Naive thymus-derived CD4-positive, alpha-beta T cell (primary cell): ENCODE measurements at regions not wholly inside any gene's neighbourhood (a gene's known extent, or its start where the extent isn't known, plus 50 kb on each side); places are given as distances from the start of the nearest gene placed in this dataset.
A peak's percentile ranks its signal among the peaks of the same experiment; 100 is the strongest.

Source experiments
- ATAC-seq: fragments of 150-1000 bp; cut with Tn5 transposase; 2 replicates; pipeline ENCODE4 v1.10.0; 2021; ENCODE audit warnings: mild to moderate bottlenecking, moderate library complexity
- CTCF ChIA-PET: fragments of 350-600 bp; sonication (Branson Sonifier 250); formaldehyde crosslinking; loops from one replicate; lab custom pipeline; 2021; ENCODE audit warnings: antibody characterized with exemption; lab: Charles Lee
- POLR2A ChIA-PET: fragments of 350-600 bp; sonication (Branson Sonifier 250); formaldehyde crosslinking; loops from one replicate; lab custom pipeline; 2021; ENCODE audit warnings: antibody characterized with exemption, inconsistent platforms; lab: Charles Lee
- DNase-seq, 9 donors: peaks; one replicate each; pipeline versions ENCODE4 v3.0.0 to v3.0.0-alpha.2; 2020 to 2022; ENCODE audit warnings: mixed read lengths in 1 of 9
- H3K27ac ChIP-seq: one replicate; pipeline ENCODE4 v1.7.0; 2013; ENCODE audit warnings: mild to moderate bottlenecking, low read depth, low read length, moderate library complexity
- H3K27me3 ChIP-seq, 2 donors: one replicate each; pipeline ENCODE4 v1.7.0; 2013; ENCODE audit warnings: low read length in 2 of 2, mild to moderate bottlenecking in 2 of 2, moderate library complexity in 2 of 2; ENCODE audit not compliant: control insufficient read depth in 2 of 2, insufficient read depth in 2 of 2
- H3K36me3 ChIP-seq, 3 experiments: 1 replicate in 2 of 3; 2 replicates in 1 of 3; pipeline ENCODE4 v1.7.0; 2013; ENCODE audit warnings: low read length in 3 of 3, mild to moderate bottlenecking in 3 of 3, moderate library complexity in 1 of 3; ENCODE audit not compliant: insufficient read depth in 3 of 3, control insufficient read depth in 2 of 3
- H3K4me1 ChIP-seq, 2 donors: one replicate each; pipeline ENCODE4 v1.7.0; 2013; ENCODE audit warnings: low read length in 2 of 2, mild to moderate bottlenecking in 2 of 2, moderate library complexity in 1 of 2; ENCODE audit not compliant: control insufficient read depth in 2 of 2, insufficient read depth in 2 of 2
- H3K4me3 ChIP-seq: 2 replicates; pipeline ENCODE4 v1.7.0; 2013; ENCODE audit warnings: mild to moderate bottlenecking, low read length
- H3K9me3 ChIP-seq, 3 experiments: 1 replicate in 2 of 3; 2 replicates in 1 of 3; pipeline ENCODE4 v1.7.0; 2013; ENCODE audit warnings: low read length in 3 of 3; ENCODE audit not compliant: control insufficient read depth in 2 of 3
- H3K27ac Mint-ChIP-seq, 9 donors: one replicate each; pipeline ENCODE4 v1.8.0; 2020 to 2022; ENCODE audit warnings: mixed read lengths in 9 of 9, mild to moderate bottlenecking in 8 of 9, moderate library complexity in 5 of 9, inconsistent platforms in 2 of 9
- H3K27me3 Mint-ChIP-seq, 5 donors: one replicate each; pipeline ENCODE4 v1.8.0; 2021 to 2022; ENCODE audit warnings: mixed read lengths in 5 of 5, mild to moderate bottlenecking in 1 of 5
- H3K36me3 Mint-ChIP-seq, 5 donors: one replicate each; pipeline ENCODE4 v1.8.0; 2020 to 2022; ENCODE audit warnings: mixed read lengths in 5 of 5, mild to moderate bottlenecking in 3 of 5, inconsistent platforms in 1 of 5
- H3K4me1 Mint-ChIP-seq, 7 donors: one replicate each; pipeline ENCODE4 v1.8.0; 2020 to 2022; ENCODE audit warnings: mixed read lengths in 7 of 7, mild to moderate bottlenecking in 3 of 7, inconsistent platforms in 1 of 7
- H3K4me3 Mint-ChIP-seq, 10 donors: one replicate each; pipeline ENCODE4 v1.8.0; 2020 to 2022; ENCODE audit warnings: mild to moderate bottlenecking in 10 of 10, mixed read lengths in 10 of 10, moderate library complexity in 6 of 10, inconsistent platforms in 2 of 10
- H3K9me3 Mint-ChIP-seq, 11 donors: one replicate each; pipeline ENCODE4 v1.8.0; 2020 to 2022; ENCODE audit warnings: mixed read lengths in 11 of 11, mild to moderate bottlenecking in 4 of 11, inconsistent platforms in 1 of 11, moderate library complexity in 1 of 11
- intact Hi-C, 2 donors: fragments of 100-400 bp; cut with micrococcal nuclease; formaldehyde crosslinking; loops; one replicate each; pipeline ENCODE4 v1.15.1; 2023

DNA sequence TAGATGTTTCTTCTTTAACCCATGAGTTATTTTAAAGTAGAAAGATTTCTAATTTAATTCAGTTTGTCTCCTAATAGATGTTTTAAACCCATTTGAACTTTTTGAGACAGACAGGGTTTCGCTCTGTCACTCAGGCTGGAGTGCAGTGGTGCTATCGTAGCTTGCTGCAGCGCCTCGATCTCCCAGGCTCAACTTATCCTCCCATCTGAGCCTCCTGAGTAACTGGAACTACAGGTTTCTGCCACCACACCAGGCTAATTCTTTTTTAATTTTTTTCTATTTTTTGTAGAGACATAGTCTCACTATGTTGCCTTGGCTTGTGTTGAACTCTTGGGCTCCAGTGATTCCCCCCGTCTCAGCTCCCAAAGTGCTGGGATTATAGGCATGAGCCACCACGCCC is 53.0 kb upstream of the RAB18 start:
- Histone ChIP-seq H3K4me3 (no peak overlapping the region), H3K36me3 (no peaks in the 10 kb centered on the region), H3K9me3 (no peaks in the 10 kb centered on the region), H3K4me1 (no peaks in the 10 kb centered on the region), H3K27me3 (no peaks in the 10 kb centered on the region), H3K27ac (no peak overlapping the region)
- Mint-ChIP-seq H3K4me3 (no peak overlapping the region), H3K9me3 (no peaks in the 10 kb centered on the region), H3K27me3 (peaks cover 0 to 27% (median 0%) of the 10 kb centered on the region in 5 donors), H3K36me3 (no peaks in the 10 kb centered on the region), H3K4me1 (peaks cover 6 to 17% (median 16%) of the 10 kb centered on the region in 7 donors), H3K27ac (peak overlapping the region in 1 of 9 donors; percentile 41)
- CTCF ChIA-PET, result no interaction called here
- POLR2A ChIA-PET, result no interaction called here
- ATAC-seq, result no peak
- no peak for DNase-seq
- intact Hi-C loops, result no loop called here

DNA sequence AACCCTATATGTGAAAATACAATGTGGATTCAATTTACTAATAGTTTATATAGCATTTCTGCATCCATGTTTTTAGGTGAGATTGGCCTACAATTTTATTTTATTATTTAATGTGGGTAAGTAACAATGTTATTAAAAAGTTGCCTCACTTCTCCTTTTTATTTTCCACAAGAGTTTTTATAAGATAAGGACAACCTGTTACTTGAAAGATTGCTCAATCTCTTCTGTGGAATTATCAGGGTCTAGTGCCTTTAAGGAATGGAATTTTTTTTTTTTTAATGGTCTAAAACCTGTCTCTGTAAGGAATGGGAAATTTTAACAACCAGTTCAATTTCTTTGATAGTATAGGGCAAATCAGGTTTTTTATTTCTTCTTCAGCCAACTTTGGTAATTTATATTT is 53.9 kb upstream of the RAB18 start:
- ChIA-PET POLR2A (no interaction called here), CTCF (no interaction called here)
- no peak for DNase-seq
- H3K9me3 ChIP-seq, result no peaks in the 10 kb centered on the region
- ATAC-seq, result no peak
- no peaks in the 10 kb centered on the region for H3K36me3 ChIP-seq
- Mint-ChIP-seq H3K4me1 (peaks cover 6 to 19% (median 17%) of the 10 kb centered on the region in 7 donors), H3K9me3 (no peaks in the 10 kb centered on the region), H3K27me3 (peaks cover 0 to 25% (median 0%) of the 10 kb centered on the region in 5 donors), H3K27ac (no peak overlapping the region), H3K4me3 (no peak overlapping the region), H3K36me3 (no peaks in the 10 kb centered on the region)
- H3K27ac ChIP-seq, result no peak overlapping the region
- no peak overlapping the region for H3K4me3 ChIP-seq
- H3K27me3 ChIP-seq, result no peaks in the 10 kb centered on the region
- intact Hi-C loops, result no loop called here
- no peaks in the 10 kb centered on the region for H3K4me1 ChIP-seq

DNA sequence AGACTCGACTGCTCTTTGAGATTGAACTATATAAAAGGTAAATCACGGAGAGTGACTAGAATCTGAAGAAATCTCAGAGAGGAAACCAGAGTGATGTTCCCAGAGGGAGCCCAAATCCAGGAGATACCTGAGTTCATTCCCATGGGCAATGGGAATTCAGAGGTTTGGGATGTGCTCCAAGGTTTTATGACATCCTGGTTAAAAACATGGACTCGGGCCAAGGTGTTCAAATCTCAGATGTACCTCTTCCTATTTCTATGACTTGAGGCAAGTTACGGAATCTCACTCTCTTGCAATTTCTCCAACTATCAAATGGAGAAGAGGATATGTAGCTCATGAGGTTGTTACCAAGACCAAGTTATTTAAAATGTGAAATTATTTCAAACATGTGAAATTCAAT is 54.5 kb upstream of the RAB18 start:
- Mint-ChIP-seq H3K9me3 (no peaks in the 10 kb centered on the region), H3K27ac (peak overlapping the region in 2 of 9 donors; percentile 8 to 12), H3K27me3 (peaks cover 0 to 24% (median 0%) of the 10 kb centered on the region in 5 donors), H3K4me1 (peaks cover 6 to 19% (median 17%) of the 10 kb centered on the region in 7 donors), H3K36me3 (no peaks in the 10 kb centered on the region), H3K4me3 (no peak overlapping the region)
- intact Hi-C loops, result loop anchor here (5.0 to 10.0 kb wide), 4 partner anchors 53 to 793 kb away; partner anchors contain the start of genes MKX (in 1 of the 2) and RAB18 (in 1 of the 2)
- Histone ChIP-seq H3K9me3 (no peaks in the 10 kb centered on the region), H3K27me3 (no peaks in the 10 kb centered on the region), H3K4me1 (no peaks in the 10 kb centered on the region), H3K4me3 (no peak overlapping the region), H3K27ac (no peak overlapping the region), H3K36me3 (no peaks in the 10 kb centered on the region)
- no peak for DNase-seq
- ChIA-PET CTCF (no interaction called here), POLR2A (interaction anchor here (0.6 kb wide), 1 partner anchor 11 kb away, joined by 3 read pairs; no protein-coding TSS in a partner anchor)
- no peak for ATAC-seq

GRCh38 chr10:27448921-27449320 is 55.2 kb upstream of the RAB18 start:
- DNase-seq (no peak), ATAC-seq (peak; percentile 63)
- Histone ChIP-seq H3K4me1 (no peaks in the 10 kb centered on the region), H3K27ac (no peak overlapping the region), H3K36me3 (no peaks in the 10 kb centered on the region), H3K9me3 (no peaks in the 10 kb centered on the region), H3K27me3 (no peaks in the 10 kb centered on the region), H3K4me3 (no peak overlapping the region)
- H3K4me3 Mint-ChIP-seq, result no peak overlapping the region
- peak overlapping the region in 1 of 9 donors; percentile 12 for H3K27ac Mint-ChIP-seq
- ChIA-PET CTCF (interaction anchor here (1.3 kb wide), 1 partner anchor 207 kb away, joined by 5 read pairs; no protein-coding TSS in a partner anchor), POLR2A (interaction anchor here (2.7 kb wide), 1 partner anchor 56 kb away, joined by 8 read pairs; the partner anchor contains the start of gene RAB18)
- peaks cover 6 to 19% (median 17%) of the 10 kb centered on the region in 7 donors for H3K4me1 Mint-ChIP-seq
- no peaks in the 10 kb centered on the region for H3K9me3 Mint-ChIP-seq
- intact Hi-C loops, result loop anchor here (5.0 to 10.0 kb wide), 4 partner anchors 53 to 793 kb away; partner anchors contain the start of genes MKX (in 1 of the 2) and RAB18 (in 1 of the 2)
- H3K36me3 Mint-ChIP-seq, result no peaks in the 10 kb centered on the region
- peaks cover 0 to 21% (median 0%) of the 10 kb centered on the region in 5 donors for H3K27me3 Mint-ChIP-seq

GRCh38 chr10:27447540-27447939 is 56.6 kb upstream of the RAB18 start:
- intact Hi-C loops, result loop anchor here (2.0 to 10.0 kb wide), 5 partner anchors 55 to 935 kb away; partner anchors contain the start of genes MKX (in 1 of the 2) and RAB18 (in 1 of the 2)
- Mint-ChIP-seq H3K4me3 (no peak overlapping the region), H3K27ac (peak overlapping the region in 4 of 9 donors; percentile 5 to 46 (median 28)), H3K27me3 (peaks cover 0 to 16% (median 0%) of the 10 kb centered on the region in 5 donors), H3K36me3 (no peaks in the 10 kb centered on the region), H3K9me3 (no peaks in the 10 kb centered on the region), H3K4me1 (peaks cover 6 to 19% (median 17%) of the 10 kb centered on the region in 7 donors)
- no peak for ATAC-seq
- CTCF ChIA-PET, result interaction anchor here (0.6 to 1.5 kb wide), 5 partner anchors 11 to 208 kb away, joined by 3 to 6 read pairs (median 5); no protein-coding TSS in a partner anchor
- Histone ChIP-seq H3K4me1 (no peaks in the 10 kb centered on the region), H3K4me3 (no peak overlapping the region), H3K27me3 (no peaks in the 10 kb centered on the region), H3K36me3 (no peaks in the 10 kb centered on the region), H3K27ac (no peak overlapping the region), H3K9me3 (no peaks in the 10 kb centered on the region)
- DNase-seq, result no peak
- POLR2A ChIA-PET, result interaction anchor here (0.6 to 2.7 kb wide), 4 partner anchors 17 to 77 kb away, joined by 3 to 8 read pairs (median 3); partner anchors contain the start of gene RAB18

GRCh38 chr10:27446091-27446918 is 57.8 kb upstream of the RAB18 start:
- Histone ChIP-seq H3K27ac (no peak overlapping the region), H3K9me3 (no peaks in the 10 kb centered on the region), H3K4me3 (no peak overlapping the region), H3K4me1 (no peaks in the 10 kb centered on the region), H3K36me3 (no peaks in the 10 kb centered on the region), H3K27me3 (no peaks in the 10 kb centered on the region)
- peak overlapping the region in 3 of 10 donors; percentile 20 to 53 (median 23) for H3K4me3 Mint-ChIP-seq
- H3K36me3 Mint-ChIP-seq, result no peaks in the 10 kb centered on the region
- H3K9me3 Mint-ChIP-seq, result no peaks in the 10 kb centered on the region
- ChIA-PET CTCF (interaction anchor here (0.6 to 2.0 kb wide), 12 partner anchors 16 to 797 kb away, joined by 3 to 13 read pairs (median 3); partner anchors contain the start of gene RAB18), POLR2A (interaction anchor here (2.7 kb wide), 1 partner anchor 58 kb away, joined by 8 read pairs; the partner anchor contains the start of gene RAB18)
- intact Hi-C loops, result loop anchor here (1.0 to 10.0 kb wide), 11 partner anchors 43 to 948 kb away; partner anchors contain the start of genes RAB18 (in 2 of the 2) and MKX (in 1 of the 2)
- peak overlapping the region in 1 of 9 donors; percentile 32 for H3K27ac Mint-ChIP-seq
- H3K27me3 Mint-ChIP-seq, result peaks cover 0 to 16% (median 0%) of the 10 kb centered on the region in 5 donors
- peak in 6 of 9 donors; percentile 23 to 58 (median 46) for DNase-seq
- peaks cover 6 to 19% (median 17%) of the 10 kb centered on the region in 7 donors for H3K4me1 Mint-ChIP-seq
- peak; percentile 65 for ATAC-seq
